GM23338 (cell line): ENCODE measurements at regions not wholly inside any gene's neighbourhood (a gene's known extent, or its start where the extent isn't known, plus 50 kb on each side); places are given as distances from the start of the nearest gene placed in this dataset.

Experiments used
- ATAC-seq: fragments of 200-7000 bp; cut with Tn5 transposase; 3 replicates; pipeline ENCODE4 v1.9.1; 2020
- DNase-seq: peaks from one replicate; pipeline ENCODE4 v3.0.0-alpha.2; 2015; ENCODE audit warnings: low spot score
- H2AFZ ChIP-seq: fragments of 200-600 bp; sonication (generic); 2 replicates; pipeline ENCODE4 v1.8.0; 2016; ENCODE audit warnings: antibody characterized with exemption, mild to moderate bottlenecking, moderate library complexity
- H3F3A ChIP-seq: fragments of 200-600 bp; sonication (generic); replicated peaks from 2 replicates; pipeline ENCODE4 v1.8.0; 2017; ENCODE audit warnings: antibody characterized with exemption, mixed run types, low read depth
- H3K27ac ChIP-seq: fragments of 200-600 bp; sonication (generic); 2 replicates; pipeline ENCODE4 v1.6.1; 2016; ENCODE audit warnings: low read depth
- H3K27me3 ChIP-seq: fragments of 200-600 bp; sonication (generic); 2 replicates; pipeline ENCODE4 v1.8.0; 2016; ENCODE audit warnings: mild to moderate bottlenecking, mixed run types, moderate library complexity; ENCODE audit not compliant: insufficient read depth
- H3K36me3 ChIP-seq: fragments of 200-600 bp; sonication (generic); 2 replicates; pipeline ENCODE4 v1.8.0; 2016; ENCODE audit warnings: mild to moderate bottlenecking; ENCODE audit not compliant: insufficient read depth
- H3K4me1 ChIP-seq: fragments of 200-600 bp; sonication (generic); 2 replicates; pipeline ENCODE4 v1.8.0; 2016; ENCODE audit warnings: mild to moderate bottlenecking, moderate library complexity; ENCODE audit not compliant: insufficient read depth
- H3K4me2 ChIP-seq: fragments of 200-600 bp; sonication (generic); 2 replicates; pipeline ENCODE4 v1.7.1; 2017; ENCODE audit warnings: mixed run types
- H3K4me3 ChIP-seq: fragments of 200-600 bp; sonication (generic); 2 replicates; pipeline ENCODE4 v1.6.1; 2016; ENCODE audit warnings: mixed run types
- H3K79me2 ChIP-seq: fragments of 200-600 bp; sonication (generic); replicated peaks from 2 replicates; pipeline ENCODE4 v1.8.0; 2017; ENCODE audit warnings: mild to moderate bottlenecking; ENCODE audit not compliant: insufficient read depth
- H3K9me2 ChIP-seq: fragments of 200-600 bp; sonication (generic); 2 replicates; pipeline ENCODE4 v1.8.0; 2017; ENCODE audit not compliant: insufficient read depth
- H4K20me1 ChIP-seq: fragments of 200-600 bp; sonication (generic); replicated peaks from 2 replicates; pipeline ENCODE4 v1.8.0; 2017; ENCODE audit warnings: mild to moderate bottlenecking; ENCODE audit not compliant: insufficient read depth
- H3K27ac Mint-ChIP-seq: 2 replicates; pipeline ENCODE4 v1.8.0; 2020; ENCODE audit warnings: inconsistent platforms, mild to moderate bottlenecking, moderate library complexity, mixed read lengths
- H3K27me3 Mint-ChIP-seq: 3 replicates; pipeline ENCODE4 v1.8.0; 2022; ENCODE audit warnings: low read depth, mild to moderate bottlenecking, moderate library complexity, mixed read lengths, inconsistent platforms; ENCODE audit not compliant: insufficient read depth, poor library complexity
- H3K36me3 Mint-ChIP-seq: 3 replicates; pipeline ENCODE4 v1.8.0; 2021; ENCODE audit warnings: low read depth, mild to moderate bottlenecking, inconsistent platforms, moderate library complexity, mixed read lengths
- H3K4me1 Mint-ChIP-seq: 3 replicates; pipeline ENCODE4 v1.8.0; 2020; ENCODE audit warnings: mild to moderate bottlenecking, inconsistent platforms, mixed read lengths
- H3K4me3 Mint-ChIP-seq: 3 replicates; pipeline ENCODE4 v1.8.0; 2021; ENCODE audit warnings: moderate library complexity, mild to moderate bottlenecking, inconsistent platforms, mixed read lengths
- H3K9me3 Mint-ChIP-seq: 3 replicates; pipeline ENCODE4 v1.8.0; 2020; ENCODE audit warnings: moderate library complexity, mild to moderate bottlenecking, inconsistent platforms, mixed read lengths
- CREB1 ChIP-seq: fragments of 250-450 bp; sonication (Bioruptor Pico); IDR thresholded peaks from 2 replicates; pipeline ENCODE4 v1.5.0; 2020; ENCODE audit warnings: low read depth, mild to moderate bottlenecking, moderate library complexity
- EZH2phosphoT487 ChIP-seq: fragments of 200-600 bp; sonication (generic); IDR thresholded peaks from one replicate; pipeline ENCODE4 v1.8.1; 2018; ENCODE audit warnings: antibody characterized with exemption; ENCODE audit not compliant: unreplicated experiment
- JUNB ChIP-seq: IDR thresholded peaks from one replicate; pipeline ENCODE4 v1.6.1; 2016; ENCODE audit warnings: antibody characterized with exemption; ENCODE audit not compliant: unreplicated experiment
- POLR2AphosphoS5 ChIP-seq: IDR thresholded peaks from 2 replicates; pipeline ENCODE4 v1.6.1; 2016; ENCODE audit warnings: antibody characterized with exemption, low read depth
- REST ChIP-seq: IDR thresholded peaks from one replicate; pipeline ENCODE4 v1.6.1; 2018; ENCODE audit warnings: antibody characterized with exemption; ENCODE audit not compliant: unreplicated experiment
- STAT1 ChIP-seq: IDR thresholded peaks from one replicate; pipeline ENCODE4 v1.6.1; 2016; ENCODE audit warnings: antibody characterized with exemption; ENCODE audit not compliant: unreplicated experiment
- ZNF331 ChIP-seq: fragments of 250-450 bp; sonication (Bioruptor Pico); IDR thresholded peaks from 2 replicates; pipeline ENCODE4 v1.5.0; 2020; ENCODE audit warnings: low read depth, mild to moderate bottlenecking, moderate library complexity
- ZNF462 ChIP-seq: fragments of 250-450 bp; sonication (Bioruptor Pico); IDR thresholded peaks from 2 replicates; pipeline ENCODE4 v1.5.0; 2020; ENCODE audit warnings: mild to moderate bottlenecking, moderate library complexity

GRCh38 chr2:37576831-37577230 lies 94.6 kb downstream of the CDC42EP3 start (continued):
- TF ChIP-seq ZNF462 (CRISPR knock-in tag) (no peak), POLR2AphosphoS5 (no peak), REST (no peak)

GRCh38 chr2:37579192-37579713 lies 92.2 kb downstream of the CDC42EP3 start:
- Mint-ChIP-seq H3K9me3 (peaks cover 3% of the 10 kb centered on the region; the same call in 2 of the 3 replicates), H3K4me3 (no peak overlapping the region), H3K4me1 (peaks cover 4% of the 10 kb centered on the region), H3K27ac (no peak overlapping the region), H3K36me3 (peaks cover 3% of the 10 kb centered on the region), H3K27me3 (no peaks in the 10 kb centered on the region)
- H3K4me2 ChIP-seq = no peak overlapping the region
- H3K27me3 ChIP-seq = no peaks in the 10 kb centered on the region
- no peak overlapping the region for H3K4me3 ChIP-seq
- H3F3A ChIP-seq = no peaks in the 10 kb centered on the region
- no peak overlapping the region for H2AFZ ChIP-seq
- H3K36me3 ChIP-seq = no peaks in the 10 kb centered on the region
- H3K4me1 ChIP-seq = no peaks in the 10 kb centered on the region
- H3K79me2 ChIP-seq = no peaks in the 10 kb centered on the region
- no peaks in the 10 kb centered on the region for H4K20me1 ChIP-seq
- H3K9me2 ChIP-seq = peaks cover 3% of the 10 kb centered on the region; the same call in 1 of the 2 replicates
- ATAC-seq (no peak), DNase-seq (no peak)
- no peak overlapping the region for H3K27ac ChIP-seq
- TF ChIP-seq ZNF331 (CRISPR knock-in tag) (no peak), STAT1 (no peak), JUNB (no peak), EZH2phosphoT487 (no peak), CREB1 (CRISPR knock-in tag) (no peak), POLR2AphosphoS5 (no peak)
